Upper lobe of right lung (tissue), 1 donor: ENCODE measurements at regions not wholly inside any gene's neighbourhood (a gene's known extent, or its start where the extent isn't known, plus 50 kb on each side); places are given as distances from the start of the nearest gene placed in this dataset.

Experiments
- ATAC-seq: fragments of 200-7000 bp; cut with Tn5 transposase; one replicate; pipeline ENCODE4 v1.9.1; 2020; ENCODE audit warnings: mild to moderate bottlenecking, moderate library complexity
- DNase-seq: peaks from one replicate; pipeline ENCODE4 v3.0.0-alpha.2; 2020
- H3K27ac ChIP-seq: fragments of 200-600 bp; one replicate; pipeline ENCODE4 v1.8.0; 2022
- H3K27me3 ChIP-seq: fragments of 200-600 bp; one replicate; pipeline ENCODE4 v1.8.0; 2022; ENCODE audit warnings: mild to moderate bottlenecking
- H3K36me3 ChIP-seq: fragments of 200-600 bp; one replicate; pipeline ENCODE4 v1.8.0; 2022
- H3K4me1 ChIP-seq: fragments of 200-600 bp; one replicate; pipeline ENCODE4 v1.8.0; 2022
- H3K4me3 ChIP-seq: fragments of 200-600 bp; one replicate; pipeline ENCODE4 v1.8.0; 2022; ENCODE audit warnings: mild to moderate bottlenecking
- H3K9me3 ChIP-seq: fragments of 200-600 bp; one replicate; pipeline ENCODE4 v1.8.0; 2022
- intact Hi-C: fragments of 100-400 bp; cut with DNase I; formaldehyde crosslinking; loops from one replicate; pipeline ENCODE4 v1.11.0; 2022
- TF ChIP-seq, protein P1 (sequence below): fragments of 200-600 bp; IDR thresholded peaks from one replicate; pipeline ENCODE4 v1.8.0; 2022; ENCODE audit warnings: antibody characterized with exemption
- donor health status: DM: no; HTN: yes; CAD: no; lungs with severe emphysema.

DNA sequence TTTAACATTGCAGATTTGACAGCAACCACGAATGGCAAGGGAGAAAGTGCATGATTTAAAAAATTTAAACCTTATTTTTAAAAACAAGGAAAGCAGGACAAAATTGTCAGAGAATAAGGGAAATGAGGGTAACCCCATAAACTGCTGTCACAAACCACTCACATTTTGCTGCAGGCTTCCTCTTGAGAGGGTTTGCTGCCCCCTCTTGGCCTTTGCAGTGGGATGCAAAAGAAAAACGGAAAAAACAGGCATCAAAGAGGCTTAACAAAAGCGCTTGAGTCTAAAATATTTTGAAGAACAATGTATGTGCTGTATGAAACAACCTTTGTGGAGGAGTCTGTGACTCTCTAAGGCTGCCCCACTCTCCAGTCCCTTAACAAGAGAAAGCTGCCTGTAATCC, 91.6 kb downstream of the TMX3 start:
- peak; percentile 62 for ATAC-seq
- H3K9me3 ChIP-seq: no peaks in the 10 kb centered on the region
- intact Hi-C loops: no loop called here
- TF ChIP-seq, protein P1, sequence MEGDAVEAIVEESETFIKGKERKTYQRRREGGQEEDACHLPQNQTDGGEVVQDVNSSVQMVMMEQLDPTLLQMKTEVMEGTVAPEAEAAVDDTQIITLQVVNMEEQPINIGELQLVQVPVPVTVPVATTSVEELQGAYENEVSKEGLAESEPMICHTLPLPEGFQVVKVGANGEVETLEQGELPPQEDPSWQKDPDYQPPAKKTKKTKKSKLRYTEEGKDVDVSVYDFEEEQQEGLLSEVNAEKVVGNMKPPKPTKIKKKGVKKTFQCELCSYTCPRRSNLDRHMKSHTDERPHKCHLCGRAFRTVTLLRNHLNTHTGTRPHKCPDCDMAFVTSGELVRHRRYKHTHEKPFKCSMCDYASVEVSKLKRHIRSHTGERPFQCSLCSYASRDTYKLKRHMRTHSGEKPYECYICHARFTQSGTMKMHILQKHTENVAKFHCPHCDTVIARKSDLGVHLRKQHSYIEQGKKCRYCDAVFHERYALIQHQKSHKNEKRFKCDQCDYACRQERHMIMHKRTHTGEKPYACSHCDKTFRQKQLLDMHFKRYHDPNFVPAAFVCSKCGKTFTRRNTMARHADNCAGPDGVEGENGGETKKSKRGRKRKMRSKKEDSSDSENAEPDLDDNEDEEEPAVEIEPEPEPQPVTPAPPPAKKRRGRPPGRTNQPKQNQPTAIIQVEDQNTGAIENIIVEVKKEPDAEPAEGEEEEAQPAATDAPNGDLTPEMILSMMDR: peak; percentile 62
- no peak overlapping the region for H3K27ac ChIP-seq
- H3K27me3 ChIP-seq: no peaks in the 10 kb centered on the region
- DNase-seq: no peak
- no peak overlapping the region for H3K4me3 ChIP-seq
- H3K4me1 ChIP-seq: no peaks in the 10 kb centered on the region
- no peaks in the 10 kb centered on the region for H3K36me3 ChIP-seq

DNA sequence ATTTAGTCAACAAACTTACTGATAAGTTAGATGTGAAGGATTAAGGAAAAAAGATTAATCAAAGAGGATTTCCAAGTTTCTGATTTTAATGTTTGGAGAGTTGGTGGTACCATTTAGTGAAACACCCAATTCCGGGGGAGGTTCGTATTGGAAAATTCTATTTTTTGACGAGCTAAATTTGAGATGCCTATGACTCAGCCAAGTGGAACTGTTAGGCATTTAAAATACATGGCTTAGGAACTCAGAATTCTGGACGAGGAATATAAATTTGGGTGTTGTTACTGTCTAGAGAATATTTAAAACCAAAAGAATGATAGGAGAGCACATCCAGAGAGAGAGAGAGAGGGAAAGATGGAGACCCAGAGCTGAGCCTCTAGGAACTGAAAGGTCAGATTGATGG, 103.6 kb downstream of the TMX3 start:
- TF ChIP-seq, protein P1: no peak
- Histone ChIP-seq H3K9me3 (no peaks in the 10 kb centered on the region), H3K36me3 (no peaks in the 10 kb centered on the region), H3K4me1 (no peaks in the 10 kb centered on the region), H3K27ac (no peak overlapping the region), H3K27me3 (no peaks in the 10 kb centered on the region), H3K4me3 (no peak overlapping the region)
- intact Hi-C loops: no loop called here
- DNase-seq (no peak), ATAC-seq (no peak)

GRCh38 chr18:68608851-68609490, 105.9 kb downstream of the TMX3 start:
- Histone ChIP-seq H3K9me3 (no peaks in the 10 kb centered on the region), H3K36me3 (no peaks in the 10 kb centered on the region), H3K27ac (no peak overlapping the region), H3K27me3 (no peaks in the 10 kb centered on the region), H3K4me1 (no peaks in the 10 kb centered on the region), H3K4me3 (no peak overlapping the region)
- TF ChIP-seq, protein P1: no peak
- intact Hi-C loops: no loop called here
- no peak for ATAC-seq
- no peak for DNase-seq

- intact Hi-C loops: no loop called here
These were observed 107.1 kb downstream of the TMX3 start for GRCh38 chr18:68607852-68608251.

GRCh38 chr18:68604256-68604655, 110.7 kb downstream of the TMX3 start:
- H3K4me3 ChIP-seq: no peak overlapping the region
- no peaks in the 10 kb centered on the region for H3K4me1 ChIP-seq
- H3K9me3 ChIP-seq: no peaks in the 10 kb centered on the region
- ATAC-seq: no peak
- intact Hi-C loops: no loop called here
- no peaks in the 10 kb centered on the region for H3K27me3 ChIP-seq
- no peak overlapping the region for H3K27ac ChIP-seq
- TF ChIP-seq, protein P1: no peak
- DNase-seq: no peak
- no peaks in the 10 kb centered on the region for H3K36me3 ChIP-seq

More at GRCh38 chr18:68607852-68608251, 107.1 kb downstream of the TMX3 start:
- Histone ChIP-seq H3K27me3 (no peaks in the 10 kb centered on the region), H3K27ac (no peak overlapping the region), H3K9me3 (no peaks in the 10 kb centered on the region), H3K36me3 (no peaks in the 10 kb centered on the region), H3K4me1 (no peaks in the 10 kb centered on the region), H3K4me3 (no peak overlapping the region)
- ATAC-seq: no peak
- no peak for DNase-seq
- TF ChIP-seq, protein P1: no peak

DNA sequence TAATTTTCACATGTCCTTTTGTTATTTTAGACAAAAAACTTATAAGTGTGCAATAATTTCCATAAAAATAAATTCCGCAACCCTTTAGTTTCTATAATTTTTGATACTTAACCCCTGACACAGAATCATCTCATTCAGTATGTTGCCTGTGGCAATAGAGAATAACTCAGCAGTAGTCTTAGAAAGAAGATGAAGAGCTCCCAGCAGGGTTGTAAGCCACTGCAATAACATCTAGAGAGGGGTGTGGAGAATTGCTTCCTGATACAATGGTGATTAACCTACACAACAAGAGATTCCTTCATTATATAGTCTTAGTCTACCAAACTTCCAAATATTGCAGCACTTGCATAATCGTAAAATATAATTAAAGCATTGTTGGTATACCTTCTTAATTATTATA, 118.9 kb downstream of the TMX3 start:
- intact Hi-C loops: no loop called here
- Histone ChIP-seq H3K9me3 (no peaks in the 10 kb centered on the region), H3K4me3 (no peak overlapping the region), H3K36me3 (no peaks in the 10 kb centered on the region), H3K27me3 (no peaks in the 10 kb centered on the region), H3K4me1 (no peaks in the 10 kb centered on the region), H3K27ac (no peak overlapping the region)
- DNase-seq (no peak), ATAC-seq (no peak)
- TF ChIP-seq, protein P1: no peak
